Ishikawa (cell line): ENCODE measurements at regions not wholly inside any gene's neighbourhood (a gene's known extent, or its start where the extent isn't known, plus 50 kb on each side); places are given as distances from the start of the nearest gene placed in this dataset.

Experiments used
- CEBPB ChIP-seq: IDR thresholded peaks from 2 replicates; pipeline ENCODE4 v1.6.1; 2012
- CREB1 ChIP-seq: IDR thresholded peaks from 2 replicates; pipeline ENCODE4 v1.6.1; 2012; ENCODE audit warnings: low read depth
- EP300 ChIP-seq: IDR thresholded peaks from 2 replicates; pipeline ENCODE4 v1.6.1; 2012; ENCODE audit warnings: borderline replicate concordance
- MAX ChIP-seq: IDR thresholded peaks from 2 replicates; pipeline ENCODE4 v1.6.1; 2012
- RAD21 ChIP-seq: IDR thresholded peaks from 2 replicates; pipeline ENCODE4 v1.6.1; 2012; ENCODE audit warnings: low read depth
- TAF1 ChIP-seq: IDR thresholded peaks from 2 replicates; pipeline ENCODE4 v1.6.1; 2012; ENCODE audit warnings: low read depth, mild to moderate bottlenecking
- TCF12 ChIP-seq: IDR thresholded peaks from 2 replicates; pipeline ENCODE4 v1.6.1; 2012; ENCODE audit warnings: low read depth
- TEAD4 ChIP-seq: IDR thresholded peaks from 2 replicates; pipeline ENCODE4 v1.6.1; 2012

GRCh38 chr5:60092671-60093422 lies 199.3 kb upstream of the PDE4D start:
- no peak for TF ChIP-seq TAF1
- no peak for TF ChIP-seq RAD21
- TF ChIP-seq CEBPB: no peak
- TF ChIP-seq EP300: no peak
- no peak for TF ChIP-seq MAX
- TF ChIP-seq CREB1: no peak
- no peak for TF ChIP-seq TEAD4
- TF ChIP-seq TCF12: no peak
